CD8-positive, alpha-beta memory T cell (primary cell): ENCODE measurements at regions not wholly inside any gene's neighbourhood (a gene's known extent, or its start where the extent isn't known, plus 50 kb on each side); places are given as distances from the start of the nearest gene placed in this dataset.
A peak's percentile ranks its signal among the peaks of the same experiment; 100 is the strongest.

Experiments used
- CTCF ChIA-PET: fragments of 350-600 bp; sonication (Branson Sonifier 250); formaldehyde crosslinking; loops from one replicate; lab custom pipeline; 2021; ENCODE audit warnings: antibody characterized with exemption; lab: Charles Lee
- POLR2A ChIA-PET: fragments of 350-600 bp; sonication (Branson Sonifier 250); formaldehyde crosslinking; loops from one replicate; lab custom pipeline; 2021; ENCODE audit warnings: antibody characterized with exemption; lab: Charles Lee
- DNase-seq, 5 donors: peaks; one replicate each; pipeline versions ENCODE4 v3.0.0 to v3.0.0-alpha.2; 2020 to 2022; ENCODE audit warnings: mixed read lengths in 1 of 5
- H3K27ac ChIP-seq: one replicate; pipeline ENCODE4 v1.7.0; 2013; ENCODE audit warnings: low read depth, mild to moderate bottlenecking, low read length, moderate library complexity
- H3K27me3 ChIP-seq: 2 replicates; pipeline ENCODE4 v1.7.0; 2013; ENCODE audit warnings: low read length, mild to moderate bottlenecking; ENCODE audit not compliant: insufficient read depth, poor library complexity, severe bottlenecking
- H3K36me3 ChIP-seq: 2 replicates; pipeline ENCODE4 v1.7.0; 2013; ENCODE audit warnings: mild to moderate bottlenecking, low read length, moderate library complexity; ENCODE audit not compliant: insufficient read depth
- H3K4me1 ChIP-seq: 2 replicates; pipeline ENCODE4 v1.7.0; 2013; ENCODE audit warnings: mild to moderate bottlenecking, low read length, moderate library complexity; ENCODE audit not compliant: insufficient read depth
- H3K4me3 ChIP-seq: 2 replicates; pipeline ENCODE4 v1.7.0; 2013; ENCODE audit warnings: mild to moderate bottlenecking, low read length
- H3K9me3 ChIP-seq: 2 replicates; pipeline ENCODE4 v1.7.0; 2013; ENCODE audit warnings: mild to moderate bottlenecking, low read length
- H3K27ac Mint-ChIP-seq, 8 donors: one replicate each; pipeline ENCODE4 v1.8.0; 2020 to 2021; ENCODE audit warnings: mixed read lengths in 8 of 8, mild to moderate bottlenecking in 6 of 8, inconsistent platforms in 3 of 8, moderate library complexity in 3 of 8
- H3K27me3 Mint-ChIP-seq, 2 donors: one replicate each; pipeline ENCODE4 v1.8.0; 2020 to 2021; ENCODE audit warnings: mixed read lengths in 2 of 2, mild to moderate bottlenecking in 1 of 2, moderate library complexity in 1 of 2
- H3K36me3 Mint-ChIP-seq, 3 donors: one replicate each; pipeline ENCODE4 v1.8.0; 2020 to 2021; ENCODE audit warnings: mixed read lengths in 3 of 3, inconsistent platforms in 1 of 3, mild to moderate bottlenecking in 1 of 3
- H3K4me1 Mint-ChIP-seq, 3 donors: one replicate each; pipeline ENCODE4 v1.8.0; 2020 to 2021; ENCODE audit warnings: mixed read lengths in 3 of 3, inconsistent platforms in 1 of 3, mild to moderate bottlenecking in 1 of 3
- H3K4me3 Mint-ChIP-seq, 7 donors: one replicate each; pipeline ENCODE4 v1.8.0; 2020 to 2021; ENCODE audit warnings: mixed read lengths in 7 of 7, mild to moderate bottlenecking in 6 of 7, moderate library complexity in 4 of 7, inconsistent platforms in 2 of 7
- H3K9me3 Mint-ChIP-seq, 5 donors: one replicate each; pipeline ENCODE4 v1.8.0; 2020 to 2022; ENCODE audit warnings: mixed read lengths in 5 of 5, mild to moderate bottlenecking in 3 of 5, moderate library complexity in 2 of 5, inconsistent platforms in 1 of 5

DNA sequence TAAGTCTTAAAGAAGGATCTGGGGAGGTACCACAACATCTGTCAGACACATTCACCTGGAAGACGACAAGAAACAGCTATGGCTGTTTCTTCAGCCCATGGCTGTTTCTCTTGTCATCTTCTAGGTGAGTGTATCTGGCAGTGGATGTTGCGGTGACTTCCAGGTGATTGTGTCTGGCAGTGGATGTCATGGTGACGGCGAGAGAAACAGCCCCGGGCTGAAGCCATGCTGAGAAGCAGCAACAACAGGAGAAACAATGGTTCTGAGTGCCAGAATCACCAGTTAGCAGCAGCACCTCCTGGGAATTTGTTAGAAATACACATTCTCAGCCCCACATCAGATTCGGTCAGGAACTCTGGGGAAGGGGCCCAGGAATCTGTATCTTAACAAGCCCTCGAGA is 68.6 kb upstream of the SYPL1 start:
- Mint-ChIP-seq H3K4me1 (peaks cover 2 to 17% (median 10%) of the 10 kb centered on the region in 3 donors), H3K27ac (peak overlapping the region in 1 of 8 donors; percentile 77), H3K27me3 (peaks cover 0 to 9% of the 10 kb centered on the region in 2 donors), H3K36me3 (no peaks in the 10 kb centered on the region), H3K9me3 (no peaks in the 10 kb centered on the region), H3K4me3 (no peak overlapping the region)
- H3K9me3 ChIP-seq = no peaks in the 10 kb centered on the region
- POLR2A ChIA-PET = no interaction called here
- CTCF ChIA-PET = no interaction called here
- no peaks in the 10 kb centered on the region for H3K4me1 ChIP-seq
- no peak overlapping the region for H3K27ac ChIP-seq
- H3K36me3 ChIP-seq = no peaks in the 10 kb centered on the region
- no peak for DNase-seq
- H3K4me3 ChIP-seq = no peak overlapping the region
- H3K27me3 ChIP-seq = no peaks in the 10 kb centered on the region

GRCh38 chr7:106179256-106179655 is 67.1 kb upstream of the SYPL1 start:
- H3K27ac ChIP-seq = no peak overlapping the region
- Mint-ChIP-seq H3K4me1 (peaks cover 2 to 15% (median 10%) of the 10 kb centered on the region in 3 donors), H3K27ac (no peak overlapping the region), H3K9me3 (no peaks in the 10 kb centered on the region), H3K36me3 (no peaks in the 10 kb centered on the region), H3K27me3 (peaks cover 3 to 14% of the 10 kb centered on the region in 2 donors), H3K4me3 (no peak overlapping the region)
- H3K4me3 ChIP-seq = no peak overlapping the region
- DNase-seq = no peak
- H3K27me3 ChIP-seq = no peaks in the 10 kb centered on the region
- POLR2A ChIA-PET = no interaction called here
- CTCF ChIA-PET = interaction anchor here (2.1 to 8.5 kb wide), 2 partner anchors 285 to 557 kb away, joined by 6 to 100 read pairs; no protein-coding TSS in a partner anchor
- H3K36me3 ChIP-seq = no peaks in the 10 kb centered on the region
- no peaks in the 10 kb centered on the region for H3K4me1 ChIP-seq
- H3K9me3 ChIP-seq = no peaks in the 10 kb centered on the region

DNA sequence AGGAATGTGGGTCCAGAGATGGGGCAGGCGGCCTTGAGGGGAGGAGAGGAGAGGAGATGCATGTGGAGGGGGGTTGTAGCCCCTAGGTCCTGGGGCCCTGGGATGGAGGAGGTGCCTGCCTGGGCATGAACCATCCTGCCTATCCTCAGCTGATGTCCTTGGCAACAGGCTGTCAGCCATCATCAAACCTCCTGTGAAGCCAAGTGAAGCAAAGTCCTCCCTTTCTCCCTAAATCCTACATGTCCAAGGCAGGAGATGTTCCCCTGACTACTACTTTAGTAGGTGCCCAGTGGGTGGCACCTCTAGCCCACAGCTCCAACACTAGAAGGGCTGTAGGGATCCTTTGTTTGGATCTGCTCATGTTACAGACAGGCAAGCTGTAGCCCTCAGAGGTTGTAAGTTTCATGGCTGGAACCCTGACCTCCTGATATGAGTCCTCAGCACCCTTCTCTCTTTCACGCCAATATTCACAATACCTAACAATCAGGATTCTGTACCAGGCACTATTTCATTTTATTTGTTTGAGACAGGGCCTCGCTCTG is 66.6 kb upstream of the SYPL1 start:
- no peak overlapping the region for H3K27ac ChIP-seq
- H3K36me3 Mint-ChIP-seq = no peaks in the 10 kb centered on the region
- peaks cover 4 to 14% of the 10 kb centered on the region in 2 donors for H3K27me3 Mint-ChIP-seq
- no peak for DNase-seq
- H3K36me3 ChIP-seq = no peaks in the 10 kb centered on the region
- H3K9me3 Mint-ChIP-seq = no peaks in the 10 kb centered on the region
- H3K9me3 ChIP-seq = no peaks in the 10 kb centered on the region
- peaks cover 2 to 10% (median 6%) of the 10 kb centered on the region in 3 donors for H3K4me1 Mint-ChIP-seq
- no peaks in the 10 kb centered on the region for H3K27me3 ChIP-seq
- no peak overlapping the region for H3K4me3 ChIP-seq
- H3K4me1 ChIP-seq = no peaks in the 10 kb centered on the region
- H3K27ac Mint-ChIP-seq = no peak overlapping the region
- CTCF ChIA-PET = interaction anchor here (2.1 to 8.5 kb wide), 2 partner anchors 286 to 558 kb away, joined by 6 to 100 read pairs; no protein-coding TSS in a partner anchor
- no peak overlapping the region for H3K4me3 Mint-ChIP-seq
- POLR2A ChIA-PET = no interaction called here

- DNase-seq = no peak
- POLR2A ChIA-PET = no interaction called here
- CTCF ChIA-PET = interaction anchor here (1.1 to 8.5 kb wide), 6 partner anchors 9 to 558 kb away, joined by 3 to 100 read pairs (median 5); no protein-coding TSS in a partner anchor
- Histone ChIP-seq H3K27ac (no peak overlapping the region), H3K4me3 (no peak overlapping the region), H3K27me3 (no peaks in the 10 kb centered on the region), H3K36me3 (no peaks in the 10 kb centered on the region), H3K9me3 (no peaks in the 10 kb centered on the region), H3K4me1 (no peaks in the 10 kb centered on the region)
- peaks cover 2 to 7% (median 5%) of the 10 kb centered on the region in 3 donors for H3K4me1 Mint-ChIP-seq
- H3K36me3 Mint-ChIP-seq = no peaks in the 10 kb centered on the region
- peaks cover 4 to 14% of the 10 kb centered on the region in 2 donors for H3K27me3 Mint-ChIP-seq
- H3K4me3 Mint-ChIP-seq = no peak overlapping the region
- H3K9me3 Mint-ChIP-seq = no peaks in the 10 kb centered on the region
- H3K27ac Mint-ChIP-seq = peak overlapping the region in 1 of 8 donors; percentile 53
Observed at GRCh38 chr7:106177738-106178592, 65.9 kb upstream of the SYPL1 start.

- Histone ChIP-seq H3K27me3 (no peaks in the 10 kb centered on the region), H3K9me3 (no peaks in the 10 kb centered on the region), H3K27ac (no peak overlapping the region), H3K4me1 (no peaks in the 10 kb centered on the region), H3K36me3 (no peaks in the 10 kb centered on the region), H3K4me3 (no peak overlapping the region)
- H3K27me3 Mint-ChIP-seq = peaks cover 4 to 14% of the 10 kb centered on the region in 2 donors
- no peaks in the 10 kb centered on the region for H3K9me3 Mint-ChIP-seq
- ChIA-PET CTCF (interaction anchor here (0.7 to 8.5 kb wide), 20 partner anchors 8 to 976 kb away, joined by 3 to 100 read pairs (median 3); partner anchors contain the start of gene CCDC71L), POLR2A (no interaction called here)
- no peaks in the 10 kb centered on the region for H3K36me3 Mint-ChIP-seq
- no peak overlapping the region for H3K4me3 Mint-ChIP-seq
- peaks cover 2 to 7% (median 5%) of the 10 kb centered on the region in 3 donors for H3K4me1 Mint-ChIP-seq
- no peak overlapping the region for H3K27ac Mint-ChIP-seq
- no peak for DNase-seq
Observed at GRCh38 chr7:106177300-106177690, 65.2 kb upstream of the SYPL1 start.

DNA sequence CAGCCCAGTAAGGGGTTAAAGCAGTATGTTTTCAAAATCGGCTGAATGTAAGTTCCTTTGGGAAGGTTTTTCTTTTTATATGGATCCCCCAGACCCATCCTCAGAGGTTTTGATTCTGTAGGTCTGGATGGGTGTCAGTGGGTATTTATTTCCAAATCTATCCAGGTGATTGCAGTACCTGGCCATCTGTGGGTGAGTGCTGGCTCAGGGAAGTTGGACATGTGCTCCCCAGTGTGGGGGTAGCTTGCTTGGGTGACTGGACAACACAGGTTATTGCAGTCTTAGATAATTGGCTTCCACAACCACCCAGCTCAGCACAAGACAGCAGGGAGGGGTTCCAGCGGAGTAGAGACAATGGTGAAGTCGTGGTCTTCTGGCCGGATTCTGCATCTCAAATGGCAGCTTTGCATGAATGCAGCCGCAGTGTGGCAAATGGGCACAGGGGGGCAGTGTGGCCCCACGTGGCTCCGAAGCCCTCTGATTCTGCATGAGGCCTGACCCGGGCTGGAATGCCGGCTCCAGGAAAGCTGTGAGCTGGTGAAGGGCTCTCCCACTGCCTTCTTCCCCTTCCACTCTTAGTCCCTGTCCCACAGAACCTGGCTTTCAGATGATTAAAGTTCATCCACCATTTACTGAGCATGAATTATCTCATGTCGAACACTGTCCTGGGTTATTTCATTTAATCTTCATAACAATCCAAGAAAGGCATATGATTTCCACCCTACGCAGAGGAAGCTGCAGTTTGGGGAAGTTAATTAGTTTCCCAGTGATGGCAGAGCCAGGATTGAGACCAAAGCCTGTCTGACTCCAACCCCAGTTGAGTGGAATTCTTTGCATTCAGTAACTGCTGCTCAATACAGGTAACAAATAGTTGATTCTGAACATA is 64.5 kb upstream of the SYPL1 start:
- Mint-ChIP-seq H3K4me3 (no peak overlapping the region), H3K36me3 (no peaks in the 10 kb centered on the region), H3K9me3 (no peaks in the 10 kb centered on the region), H3K27ac (no peak overlapping the region), H3K4me1 (peaks cover 2 to 7% (median 5%) of the 10 kb centered on the region in 3 donors), H3K27me3 (peaks cover 4 to 14% of the 10 kb centered on the region in 2 donors)
- CTCF ChIA-PET = interaction anchor here (0.5 to 8.5 kb wide), 23 partner anchors 9 to 976 kb away, joined by 3 to 100 read pairs (median 4); partner anchors contain the start of gene CCDC71L
- no peaks in the 10 kb centered on the region for H3K9me3 ChIP-seq
- H3K27ac ChIP-seq = no peak overlapping the region
- no peaks in the 10 kb centered on the region for H3K27me3 ChIP-seq
- no peaks in the 10 kb centered on the region for H3K36me3 ChIP-seq
- H3K4me3 ChIP-seq = no peak overlapping the region
- POLR2A ChIA-PET = no interaction called here
- DNase-seq = peak; percentile 41 to 69 (median 49)
- no peaks in the 10 kb centered on the region for H3K4me1 ChIP-seq

GRCh38 chr7:106175507-106175906 is 63.4 kb upstream of the SYPL1 start:
- peaks cover 2 to 7% (median 5%) of the 10 kb centered on the region in 3 donors for H3K4me1 Mint-ChIP-seq

More at GRCh38 chr7:106175507-106175906, 63.4 kb upstream of the SYPL1 start:
- Histone ChIP-seq H3K4me1 (no peaks in the 10 kb centered on the region), H3K27ac (no peak overlapping the region), H3K9me3 (no peaks in the 10 kb centered on the region), H3K36me3 (no peaks in the 10 kb centered on the region), H3K27me3 (no peaks in the 10 kb centered on the region), H3K4me3 (no peak overlapping the region)
- DNase-seq = no peak
- no peaks in the 10 kb centered on the region for H3K9me3 Mint-ChIP-seq
- POLR2A ChIA-PET = no interaction called here
- H3K27ac Mint-ChIP-seq = no peak overlapping the region
- no peaks in the 10 kb centered on the region for H3K36me3 Mint-ChIP-seq
- CTCF ChIA-PET = interaction anchor here (0.6 to 8.5 kb wide), 5 partner anchors 8 to 561 kb away, joined by 3 to 100 read pairs (median 9); no protein-coding TSS in a partner anchor
- no peak overlapping the region for H3K4me3 Mint-ChIP-seq
- H3K27me3 Mint-ChIP-seq = peaks cover 4 to 14% of the 10 kb centered on the region in 2 donors
